ENCODE measurements at regions not wholly inside any gene's neighbourhood (a gene's known extent, or its start where the extent isn't known, plus 50 kb on each side); places are given as distances from the start of the nearest gene placed in this dataset.
"Not testable (repeated sequence)": the region's sequence is repeated elsewhere in the genome, so short reads cannot be mapped to it uniquely, and the experiment has no call there.

GRCh38 chr7:52565974-52566373 lies 469.5 kb upstream of the POM121L12 start:
- Mint-ChIP-seq H3K27me3 (ENCODE audit: low read depth) (no peaks in the 10 kb centered on the region), H3K4me3 (ENCODE audit: unreplicated experiment) (no peak overlapping the region), H3K9me3 (ENCODE audit: low read depth) (peaks cover 3% of the 10 kb centered on the region), H3K36me3 (ENCODE audit: low read depth) (no peaks in the 10 kb centered on the region), H3K27ac (ENCODE audit: unreplicated experiment) (no peak overlapping the region), H3K4me1 (ENCODE audit: low read depth) (no peaks in the 10 kb centered on the region)
- DNase-seq (ENCODE audit: low spot score): no peak
- TF ChIP-seq CTCF (IDR thresholded peaks at IDR 0.05): no peak

DNA sequence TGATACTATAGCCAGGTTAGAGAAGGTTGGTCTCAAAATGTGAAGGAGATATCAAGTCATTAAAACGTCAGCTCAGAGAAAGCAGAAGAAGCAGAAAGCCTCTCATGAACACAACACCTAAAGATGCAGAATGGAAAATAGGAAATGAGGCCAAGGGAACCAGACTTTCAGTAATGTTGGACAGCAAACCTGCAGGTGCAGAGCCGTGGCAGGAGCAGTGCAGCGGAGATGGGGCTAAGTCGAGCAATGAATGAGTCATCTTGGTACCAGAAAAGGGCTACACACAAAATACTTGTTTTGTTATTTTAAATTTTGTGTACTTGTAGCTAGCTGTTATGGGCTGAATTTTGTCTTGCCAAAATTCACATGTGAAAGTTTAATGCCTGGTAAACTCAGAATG lies 479.6 kb upstream of the POM121L12 start:
- TF ChIP-seq CTCF (IDR thresholded peaks at IDR 0.05): no peak
- DNase-seq (ENCODE audit: low spot score): no peak
- Mint-ChIP-seq H3K4me3 (ENCODE audit: unreplicated experiment) (no peak overlapping the region), H3K9me3 (ENCODE audit: low read depth) (peaks cover 5% of the 10 kb centered on the region), H3K36me3 (ENCODE audit: low read depth) (no peaks in the 10 kb centered on the region), H3K4me1 (ENCODE audit: low read depth) (no peaks in the 10 kb centered on the region), H3K27ac (ENCODE audit: unreplicated experiment) (no peak overlapping the region), H3K27me3 (ENCODE audit: low read depth) (no peaks in the 10 kb centered on the region)

DNA sequence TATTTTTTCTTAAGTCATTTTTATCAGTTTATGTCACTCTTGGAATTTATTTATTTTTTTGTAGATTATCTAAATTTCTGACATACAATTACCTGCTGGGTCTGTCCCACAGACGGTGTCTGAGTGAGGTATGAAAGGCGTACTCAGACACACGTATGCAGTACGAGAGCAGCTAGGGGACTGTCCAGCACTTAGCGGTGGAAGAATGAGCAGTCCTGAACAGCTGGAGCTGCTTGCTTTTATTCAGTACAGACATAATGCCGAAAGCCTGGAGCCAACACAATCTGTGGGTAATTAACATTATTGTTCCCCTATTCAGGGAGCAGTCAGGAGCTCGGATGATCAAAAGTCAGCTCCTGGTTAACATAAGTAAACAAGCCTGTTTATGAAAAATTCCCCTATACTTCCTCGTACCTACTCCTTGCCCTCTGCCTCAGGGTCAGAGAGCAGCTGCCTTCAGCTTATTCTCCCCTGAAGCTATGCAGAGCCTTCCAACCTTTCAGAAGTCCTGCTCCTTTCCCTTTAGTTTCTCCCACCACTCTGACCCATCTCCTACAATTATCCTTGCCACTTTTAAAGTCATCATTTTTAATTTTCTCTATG lies 488.0 kb upstream of the POM121L12 start:
- H3K9me3 Mint-ChIP-seq (ENCODE audit: low read depth): peaks cover 8% of the 10 kb centered on the region
- H3K4me1 Mint-ChIP-seq (ENCODE audit: low read depth): no peaks in the 10 kb centered on the region
- peaks cover 2% of the 10 kb centered on the region for H3K27me3 Mint-ChIP-seq (ENCODE audit: low read depth)
- no peak overlapping the region for H3K27ac Mint-ChIP-seq (ENCODE audit: unreplicated experiment)
- no peak for TF ChIP-seq CTCF (IDR thresholded peaks at IDR 0.05)
- H3K4me3 Mint-ChIP-seq (ENCODE audit: unreplicated experiment): no peak overlapping the region
- no peaks in the 10 kb centered on the region for H3K36me3 Mint-ChIP-seq (ENCODE audit: low read depth)
- no peak for DNase-seq (ENCODE audit: low spot score)

DNA sequence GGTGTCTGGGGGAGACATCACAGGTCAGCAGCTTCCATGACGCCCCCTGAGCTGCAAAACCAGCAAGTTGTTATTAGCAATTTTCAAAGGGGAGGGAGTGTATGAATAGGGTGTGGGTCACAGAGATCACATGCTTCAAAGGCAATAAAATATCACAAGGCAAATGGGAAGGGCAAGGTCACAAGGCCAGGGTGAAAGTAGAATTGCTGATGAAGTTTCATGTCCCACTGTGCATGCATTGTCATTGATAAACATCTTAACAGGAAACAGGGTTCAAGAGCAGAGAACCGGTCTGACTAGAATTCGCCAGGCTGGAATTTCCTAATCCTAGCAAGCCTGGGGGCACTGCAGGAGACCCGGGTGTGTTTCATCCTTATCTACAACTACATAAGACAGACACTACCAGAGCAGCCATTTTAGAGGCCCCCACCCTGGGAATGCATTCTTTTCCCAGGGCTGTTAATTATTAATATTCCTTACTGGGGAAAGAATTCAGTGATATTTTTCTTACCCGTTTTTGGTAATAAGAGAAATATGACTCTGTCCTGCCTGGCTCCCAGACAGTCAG lies 494.2 kb upstream of the POM121L12 start:
- not testable (repeated sequence) for H3K27ac Mint-ChIP-seq (ENCODE audit: unreplicated experiment); H3K27me3 Mint-ChIP-seq (ENCODE audit: low read depth); H3K4me3 Mint-ChIP-seq (ENCODE audit: unreplicated experiment); DNase-seq (ENCODE audit: low spot score); H3K36me3 Mint-ChIP-seq (ENCODE audit: low read depth); H3K4me1 Mint-ChIP-seq (ENCODE audit: low read depth)
- peaks cover 13% of the 10 kb centered on the region for H3K9me3 Mint-ChIP-seq (ENCODE audit: low read depth)

GRCh38 chr7:52540041-52540440 lies 495.4 kb upstream of the POM121L12 start:
- Mint-ChIP-seq H3K27ac (ENCODE audit: unreplicated experiment) (no peak overlapping the region), H3K4me1 (ENCODE audit: low read depth) (no peaks in the 10 kb centered on the region), H3K4me3 (ENCODE audit: unreplicated experiment) (no peak overlapping the region), H3K27me3 (ENCODE audit: low read depth) (no peaks in the 10 kb centered on the region), H3K9me3 (ENCODE audit: low read depth) (peaks cover 13% of the 10 kb centered on the region), H3K36me3 (ENCODE audit: low read depth) (no peaks in the 10 kb centered on the region)
- no peak for TF ChIP-seq CTCF (IDR thresholded peaks at IDR 0.05)
- no peak for DNase-seq (ENCODE audit: low spot score)

DNA sequence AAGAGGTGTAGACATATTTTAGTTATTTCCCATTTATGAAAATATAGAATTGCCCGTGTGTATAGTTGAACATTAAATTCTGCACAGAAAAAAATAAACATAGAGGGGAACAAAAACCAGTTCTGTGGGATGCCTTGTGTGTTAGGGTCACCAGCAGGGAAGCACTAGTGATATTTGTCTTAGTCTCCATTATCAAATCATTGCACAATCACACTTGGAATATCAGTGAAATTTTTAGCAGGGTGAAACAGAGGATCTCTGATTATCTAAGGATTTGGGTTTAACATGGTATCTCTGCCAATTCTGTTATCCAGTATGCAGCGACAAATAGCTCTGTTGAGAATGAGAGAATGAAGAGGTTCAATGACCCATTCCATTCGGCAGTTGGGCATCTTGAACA lies 496.0 kb upstream of the POM121L12 start:
- Mint-ChIP-seq H3K9me3 (ENCODE audit: low read depth) (peaks cover 13% of the 10 kb centered on the region), H3K27ac (ENCODE audit: unreplicated experiment) (no peak overlapping the region), H3K36me3 (ENCODE audit: low read depth) (no peaks in the 10 kb centered on the region), H3K4me1 (ENCODE audit: low read depth) (no peaks in the 10 kb centered on the region), H3K27me3 (ENCODE audit: low read depth) (no peaks in the 10 kb centered on the region), H3K4me3 (ENCODE audit: unreplicated experiment) (no peak overlapping the region)
- no peak for TF ChIP-seq CTCF (IDR thresholded peaks at IDR 0.05)
- no peak for DNase-seq (ENCODE audit: low spot score)

All from chondrocyte (in vitro differentiated cells).